ENCODE measurements at regions not wholly inside any gene's neighbourhood (a gene's known extent, or its start where the extent isn't known, plus 50 kb on each side); places are given as distances from the start of the nearest gene placed in this dataset.

- no peak for DNase-seq (ENCODE audit: low read depth)
- TF ChIP-seq CTCF (IDR thresholded peaks at IDR 0.05; ENCODE audit: control insufficient read depth, insufficient read depth, low read depth, low read length, missing control alignments), result no peak
- H3K4me3 ChIP-seq (ENCODE audit: control insufficient read depth, low read depth, low read length), result no peak overlapping the region
Measured at GRCh38 chr13:78024996-78025395, 106.4 kb upstream of the EDNRB start.

- TF ChIP-seq CTCF (IDR thresholded peaks at IDR 0.05; ENCODE audit: control insufficient read depth, insufficient read depth, low read depth, low read length, missing control alignments), result no peak
- no peak for DNase-seq (ENCODE audit: low read depth)
- no peak overlapping the region for H3K4me3 ChIP-seq (ENCODE audit: control insufficient read depth, low read depth, low read length)
Measured at GRCh38 chr13:78022164-78022877, 103.7 kb upstream of the EDNRB start.

- H3K4me3 ChIP-seq (ENCODE audit: control insufficient read depth, low read depth, low read length), result no peak overlapping the region
- no peak for TF ChIP-seq CTCF (IDR thresholded peaks at IDR 0.05; ENCODE audit: control insufficient read depth, insufficient read depth, low read depth, low read length, missing control alignments)
- no peak for DNase-seq (ENCODE audit: low read depth)
Measured at GRCh38 chr13:78020861-78021260, 102.2 kb upstream of the EDNRB start.

- DNase-seq (ENCODE audit: low read depth), result no peak
- TF ChIP-seq CTCF (IDR thresholded peaks at IDR 0.05; ENCODE audit: control insufficient read depth, insufficient read depth, low read depth, low read length, missing control alignments), result no peak
- H3K4me3 ChIP-seq (ENCODE audit: control insufficient read depth, low read depth, low read length), result no peak overlapping the region
Measured at GRCh38 chr13:78015782-78016181, 97.2 kb upstream of the EDNRB start.

- no peak for TF ChIP-seq CTCF (IDR thresholded peaks at IDR 0.05; ENCODE audit: control insufficient read depth, insufficient read depth, low read depth, low read length, missing control alignments)
- no peak overlapping the region for H3K4me3 ChIP-seq (ENCODE audit: control insufficient read depth, low read depth, low read length)
- no peak for DNase-seq (ENCODE audit: low read depth)
Measured at GRCh38 chr13:78012046-78012445, 93.4 kb upstream of the EDNRB start.

GRCh38 chr13:78004821-78005220 lies 86.2 kb upstream of the EDNRB start:
- H3K4me3 ChIP-seq (ENCODE audit: control insufficient read depth, low read depth, low read length), result no peak overlapping the region
- no peak for TF ChIP-seq CTCF (IDR thresholded peaks at IDR 0.05; ENCODE audit: control insufficient read depth, insufficient read depth, low read depth, low read length, missing control alignments)
- no peak for DNase-seq (ENCODE audit: low read depth)
